Sigmoid colon (tissue), 4 donors: ENCODE measurements at regions not wholly inside any gene's neighbourhood (a gene's known extent, or its start where the extent isn't known, plus 50 kb on each side); places are given as distances from the start of the nearest gene placed in this dataset.

ENCODE experiments used
- CTCF ChIP-seq, 4 experiments: fragments of 450-650 bp in 3 of 4; fragments of 200-600 bp in 1 of 4; IDR thresholded peaks; one replicate each; pipeline ENCODE4 v1.5.1; 2016 to 2019; ENCODE audit warnings: antibody characterized with exemption in 4 of 4, mild to moderate bottlenecking in 3 of 4, moderate library complexity in 2 of 4
- EP300 ChIP-seq, 4 donors: sonication (generic); formaldehyde crosslinking; IDR thresholded peaks; one replicate each; pipeline ENCODE4 v1.6.1; 2017; ENCODE audit warnings: antibody characterized with exemption in 4 of 4
- POLR2AphosphoS5 ChIP-seq, 4 donors: sonication (generic); formaldehyde crosslinking; IDR thresholded peaks; one replicate each; pipeline ENCODE4 v1.6.1; 2017; ENCODE audit warnings: antibody characterized with exemption in 4 of 4

- TF ChIP-seq CTCF (IDR thresholded peaks at IDR 0.05) (no peak), POLR2AphosphoS5 (IDR thresholded peaks at IDR 0.05) (no peak), EP300 (IDR thresholded peaks at IDR 0.05) (no peak)
Observed at GRCh38 chr2:75932996-75933395, 222.3 kb upstream of the GCFC2 start.
